ENCODE measurements at regions not wholly inside any gene's neighbourhood (a gene's known extent, or its start where the extent isn't known, plus 50 kb on each side); places are given as distances from the start of the nearest gene placed in this dataset.

DNA sequence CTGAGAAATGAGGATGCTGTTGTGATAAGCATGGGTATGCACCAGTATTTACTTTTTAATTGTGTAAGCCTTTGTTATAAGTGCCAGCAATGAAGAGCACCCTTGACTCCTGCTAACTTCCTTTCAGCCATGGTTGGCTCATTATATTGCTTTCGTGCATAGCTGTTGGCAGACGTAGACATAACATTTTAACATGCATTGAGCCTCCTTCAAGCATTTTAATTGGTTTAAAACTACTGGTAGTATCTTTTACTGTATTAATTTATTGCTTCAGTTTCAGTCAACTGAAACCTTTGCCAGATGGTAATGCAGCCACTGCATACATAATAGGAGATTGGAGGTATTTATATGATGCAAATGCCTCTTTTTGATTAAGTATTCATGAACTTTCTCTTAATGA lies 1285.4 kb downstream of the PCDH18 start:
- Mint-ChIP-seq H3K27ac (no peak overlapping the region), H3K27me3 (ENCODE audit: low read depth in 3 of 3) (peaks cover 0 to 2% (median 0%) of the 10 kb centered on the region in 3 donors), H3K4me1 (no peaks in the 10 kb centered on the region), H3K9me3 (peaks cover 0 to 4% (median 0%) of the 10 kb centered on the region in 7 donors), H3K36me3 (no peaks in the 10 kb centered on the region), H3K4me3 (no peak overlapping the region)
- no CpG with 5 or more reads among the region's 2 CpGs for WGBS (ENCODE audit: insufficient coverage)
- Histone ChIP-seq H4K20me1 (ENCODE audit: insufficient read depth, low read length) (no peaks in the 10 kb centered on the region), H3K9me3 (replicated peaks in 1 of 2; ENCODE audit: control insufficient read depth in 1 of 2, insufficient read depth in 1 of 2, low read length in 2 of 2) (no peaks in the 10 kb centered on the region), H3K36me3 (replicated peaks in 1 of 2; ENCODE audit: control insufficient read depth in 1 of 2, insufficient read depth in 2 of 2, low read length in 2 of 2) (no peaks in the 10 kb centered on the region), H3K79me2 (ENCODE audit: insufficient read depth, low read length) (no peaks in the 10 kb centered on the region), H2AFZ (ENCODE audit: insufficient read depth, low read depth, low read length, poor library complexity, severe bottlenecking) (no peak overlapping the region), H3K4me1 (ENCODE audit: control insufficient read depth in 1 of 2, insufficient read depth in 2 of 2, low read length in 2 of 2) (no peaks in the 10 kb centered on the region), H3K4me2 (replicated peaks; ENCODE audit: extremely low read depth, low read length, poor library complexity, severe bottlenecking) (no peak overlapping the region), H3K9ac (ENCODE audit: insufficient read depth, low read length, poor library complexity, severe bottlenecking) (no peak overlapping the region), H3K27me3 (ENCODE audit: control insufficient read depth in 2 of 2, insufficient read depth in 2 of 2, low read length in 2 of 2) (no peaks in the 10 kb centered on the region), H3K4me3 (replicated peaks in 1 of 3; ENCODE audit: low read depth in 2 of 3, low read length in 3 of 3) (no peak overlapping the region), H3K27ac (ENCODE audit: low read depth in 1 of 2, low read length in 2 of 2) (no peak overlapping the region)
- TF ChIP-seq, protein P1, sequence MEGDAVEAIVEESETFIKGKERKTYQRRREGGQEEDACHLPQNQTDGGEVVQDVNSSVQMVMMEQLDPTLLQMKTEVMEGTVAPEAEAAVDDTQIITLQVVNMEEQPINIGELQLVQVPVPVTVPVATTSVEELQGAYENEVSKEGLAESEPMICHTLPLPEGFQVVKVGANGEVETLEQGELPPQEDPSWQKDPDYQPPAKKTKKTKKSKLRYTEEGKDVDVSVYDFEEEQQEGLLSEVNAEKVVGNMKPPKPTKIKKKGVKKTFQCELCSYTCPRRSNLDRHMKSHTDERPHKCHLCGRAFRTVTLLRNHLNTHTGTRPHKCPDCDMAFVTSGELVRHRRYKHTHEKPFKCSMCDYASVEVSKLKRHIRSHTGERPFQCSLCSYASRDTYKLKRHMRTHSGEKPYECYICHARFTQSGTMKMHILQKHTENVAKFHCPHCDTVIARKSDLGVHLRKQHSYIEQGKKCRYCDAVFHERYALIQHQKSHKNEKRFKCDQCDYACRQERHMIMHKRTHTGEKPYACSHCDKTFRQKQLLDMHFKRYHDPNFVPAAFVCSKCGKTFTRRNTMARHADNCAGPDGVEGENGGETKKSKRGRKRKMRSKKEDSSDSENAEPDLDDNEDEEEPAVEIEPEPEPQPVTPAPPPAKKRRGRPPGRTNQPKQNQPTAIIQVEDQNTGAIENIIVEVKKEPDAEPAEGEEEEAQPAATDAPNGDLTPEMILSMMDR (IDR thresholded peaks at IDR 0.05) = no peak
- DNase-seq = no peak
- intact Hi-C loops (cut with micrococcal nuclease) = no loop called here

DNA sequence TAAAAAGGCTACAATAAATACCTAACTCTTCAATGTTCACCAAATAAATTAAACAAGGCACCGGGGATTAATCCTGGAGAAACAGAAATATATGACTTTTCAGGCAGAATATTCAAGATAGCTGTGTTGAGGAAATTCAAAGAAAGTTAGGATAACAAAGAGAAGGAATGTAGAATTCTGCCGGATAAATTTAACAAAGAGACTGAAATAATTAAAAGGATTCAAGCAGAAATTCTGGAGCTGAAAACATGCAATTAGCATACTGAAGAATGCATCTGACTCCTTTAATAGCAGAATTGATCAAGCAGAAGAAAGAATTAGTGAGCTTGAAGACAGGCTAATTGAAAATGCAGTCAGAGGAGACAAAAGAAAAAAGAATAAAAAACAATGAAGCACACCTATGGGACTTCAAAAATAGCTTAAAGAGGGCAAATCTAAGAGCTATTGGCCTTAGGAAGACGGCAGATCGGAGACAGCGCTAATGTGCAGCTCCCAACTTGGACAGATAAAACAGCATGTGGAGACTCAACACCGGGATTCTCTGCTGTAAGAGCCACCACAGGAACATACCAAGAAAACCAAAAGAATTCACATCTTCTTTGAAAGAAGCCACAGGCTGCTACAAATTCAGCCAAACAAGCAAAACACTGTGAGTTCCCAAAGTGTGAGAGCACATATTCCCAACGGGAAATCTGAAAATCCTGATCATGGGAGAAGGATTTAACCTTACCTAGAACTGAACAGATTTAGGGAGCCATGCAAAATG lies 1290.9 kb downstream of the PCDH18 start:
- Histone ChIP-seq H3K27ac (ENCODE audit: low read depth in 1 of 2, low read length in 2 of 2) (no peak overlapping the region), H3K36me3 (replicated peaks in 1 of 2; ENCODE audit: control insufficient read depth in 1 of 2, insufficient read depth in 2 of 2, low read length in 2 of 2) (no peaks in the 10 kb centered on the region), H3K4me1 (ENCODE audit: control insufficient read depth in 1 of 2, insufficient read depth in 2 of 2, low read length in 2 of 2) (no peaks in the 10 kb centered on the region), H3K9me3 (replicated peaks in 1 of 2; ENCODE audit: control insufficient read depth in 1 of 2, insufficient read depth in 1 of 2, low read length in 2 of 2) (peaks cover 5 to 20% of the 10 kb centered on the region in 2 donors), H3K4me2 (replicated peaks; ENCODE audit: extremely low read depth, low read length, poor library complexity, severe bottlenecking) (no peak overlapping the region), H3K79me2 (ENCODE audit: insufficient read depth, low read length) (no peaks in the 10 kb centered on the region), H3K9ac (ENCODE audit: insufficient read depth, low read length, poor library complexity, severe bottlenecking) (no peak overlapping the region), H3K4me3 (replicated peaks in 1 of 3; ENCODE audit: low read depth in 2 of 3, low read length in 3 of 3) (no peak overlapping the region), H3K27me3 (ENCODE audit: control insufficient read depth in 2 of 2, insufficient read depth in 2 of 2, low read length in 2 of 2) (no peaks in the 10 kb centered on the region), H4K20me1 (ENCODE audit: insufficient read depth, low read length) (no peaks in the 10 kb centered on the region), H2AFZ (ENCODE audit: insufficient read depth, low read depth, low read length, poor library complexity, severe bottlenecking) (no peak overlapping the region)
- Mint-ChIP-seq H3K27me3 (ENCODE audit: low read depth in 3 of 3) (peaks cover 0 to 2% (median 0%) of the 10 kb centered on the region in 3 donors), H3K27ac (no peak overlapping the region), H3K36me3 (no peaks in the 10 kb centered on the region), H3K4me3 (no peak overlapping the region), H3K4me1 (no peaks in the 10 kb centered on the region), H3K9me3 (peaks cover 0 to 9% (median 3%) of the 10 kb centered on the region in 7 donors)
- no peak for DNase-seq
- TF ChIP-seq, protein P1 (IDR thresholded peaks at IDR 0.05) = no peak
- intact Hi-C loops (cut with micrococcal nuclease) = no loop called here
- 86% methylated on average over 5 of the region's 7 CpGs for WGBS (ENCODE audit: insufficient coverage)
